Rectal smooth muscle tissue (tissue), 1 donor: ENCODE measurements at regions not wholly inside any gene's neighbourhood (a gene's known extent, or its start where the extent isn't known, plus 50 kb on each side); places are given as distances from the start of the nearest gene placed in this dataset.

Experiments used
- H3K27ac ChIP-seq: one replicate; pipeline ENCODE4 v1.7.0; 2013; ENCODE audit warnings: low read depth, low read length, inconsistent platforms
- H3K27me3 ChIP-seq: one replicate; pipeline ENCODE4 v1.7.0; 2013; ENCODE audit warnings: low read length; ENCODE audit not compliant: control insufficient read depth, insufficient read depth
- H3K36me3 ChIP-seq: one replicate; pipeline ENCODE4 v1.7.0; 2013; ENCODE audit warnings: low read length; ENCODE audit not compliant: control insufficient read depth, insufficient read depth
- H3K4me1 ChIP-seq: one replicate; pipeline ENCODE4 v1.7.0; 2013; ENCODE audit warnings: low read length; ENCODE audit not compliant: control insufficient read depth, insufficient read depth
- H3K4me3 ChIP-seq: one replicate; pipeline ENCODE4 v1.7.0; 2013; ENCODE audit warnings: low read length
- H3K9ac ChIP-seq: one replicate; pipeline ENCODE4 v1.7.0; 2013; ENCODE audit warnings: low read length

DNA sequence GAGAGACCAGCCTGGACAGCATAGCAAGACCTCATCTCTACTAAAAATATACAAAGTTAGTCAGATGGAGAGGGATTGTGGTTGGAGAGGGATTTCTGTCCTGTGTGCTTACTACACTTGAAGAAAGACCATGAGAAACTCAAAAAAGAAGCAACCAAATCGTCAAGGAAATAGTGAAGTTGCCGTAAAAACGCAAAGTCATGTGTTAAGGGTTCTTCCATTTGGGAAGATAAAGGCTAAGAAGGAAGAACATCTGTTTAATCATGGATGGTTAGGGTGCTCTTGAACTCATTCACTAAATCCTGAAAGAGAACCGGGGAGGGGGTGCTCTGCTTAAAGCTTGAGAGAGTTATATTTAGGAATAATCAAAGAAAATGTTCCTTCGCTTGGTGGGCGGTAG is 59.8 kb upstream of the KDM7A start:
- H3K4me3 ChIP-seq = no peak overlapping the region
- no peak overlapping the region for H3K9ac ChIP-seq
- H3K27ac ChIP-seq = no peak overlapping the region
- H3K4me1 ChIP-seq = no peaks in the 10 kb centered on the region
- H3K27me3 ChIP-seq = no peaks in the 10 kb centered on the region
- H3K36me3 ChIP-seq = no peaks in the 10 kb centered on the region

DNA sequence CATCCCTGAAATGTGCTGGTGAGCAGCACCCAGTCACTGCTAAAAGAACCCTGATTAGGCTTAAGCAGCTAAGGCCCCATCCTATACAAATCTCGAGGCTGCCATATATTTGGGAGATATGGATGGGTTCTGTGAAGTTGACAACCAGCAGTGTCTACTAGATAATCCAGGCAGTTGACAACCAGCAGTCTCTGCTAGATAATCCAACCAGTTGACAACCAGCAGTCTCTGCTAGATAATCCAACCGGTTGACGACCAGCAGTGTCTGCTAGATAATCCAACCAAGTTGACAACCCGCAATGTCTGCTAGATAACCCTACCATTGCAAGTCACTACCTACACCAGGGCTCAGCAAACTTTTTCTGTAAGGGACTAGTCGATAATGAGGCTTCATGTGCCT is 58.3 kb upstream of the KDM7A start:
- no peak overlapping the region for H3K4me3 ChIP-seq
- no peak overlapping the region for H3K27ac ChIP-seq
- H3K36me3 ChIP-seq = no peaks in the 10 kb centered on the region
- no peak overlapping the region for H3K9ac ChIP-seq
- peaks cover 2% of the 10 kb centered on the region for H3K4me1 ChIP-seq
- H3K27me3 ChIP-seq = no peaks in the 10 kb centered on the region

GRCh38 chr7:140232957-140233917 is 56.5 kb upstream of the KDM7A start:
- H3K4me1 ChIP-seq = peaks cover 2% of the 10 kb centered on the region
- H3K36me3 ChIP-seq = no peaks in the 10 kb centered on the region
- no peak overlapping the region for H3K4me3 ChIP-seq
- H3K27me3 ChIP-seq = peaks cover 3% of the 10 kb centered on the region
- no peak overlapping the region for H3K27ac ChIP-seq
- no peak overlapping the region for H3K9ac ChIP-seq

GRCh38 chr7:140231771-140232491 is 55.1 kb upstream of the KDM7A start:
- Histone ChIP-seq H3K27ac (no peak overlapping the region), H3K4me3 (peak overlapping the region; percentile 93), H3K27me3 (peaks cover 3% of the 10 kb centered on the region), H3K4me1 (peaks cover 2% of the 10 kb centered on the region), H3K36me3 (no peaks in the 10 kb centered on the region), H3K9ac (peak overlapping the region; percentile 5)

DNA sequence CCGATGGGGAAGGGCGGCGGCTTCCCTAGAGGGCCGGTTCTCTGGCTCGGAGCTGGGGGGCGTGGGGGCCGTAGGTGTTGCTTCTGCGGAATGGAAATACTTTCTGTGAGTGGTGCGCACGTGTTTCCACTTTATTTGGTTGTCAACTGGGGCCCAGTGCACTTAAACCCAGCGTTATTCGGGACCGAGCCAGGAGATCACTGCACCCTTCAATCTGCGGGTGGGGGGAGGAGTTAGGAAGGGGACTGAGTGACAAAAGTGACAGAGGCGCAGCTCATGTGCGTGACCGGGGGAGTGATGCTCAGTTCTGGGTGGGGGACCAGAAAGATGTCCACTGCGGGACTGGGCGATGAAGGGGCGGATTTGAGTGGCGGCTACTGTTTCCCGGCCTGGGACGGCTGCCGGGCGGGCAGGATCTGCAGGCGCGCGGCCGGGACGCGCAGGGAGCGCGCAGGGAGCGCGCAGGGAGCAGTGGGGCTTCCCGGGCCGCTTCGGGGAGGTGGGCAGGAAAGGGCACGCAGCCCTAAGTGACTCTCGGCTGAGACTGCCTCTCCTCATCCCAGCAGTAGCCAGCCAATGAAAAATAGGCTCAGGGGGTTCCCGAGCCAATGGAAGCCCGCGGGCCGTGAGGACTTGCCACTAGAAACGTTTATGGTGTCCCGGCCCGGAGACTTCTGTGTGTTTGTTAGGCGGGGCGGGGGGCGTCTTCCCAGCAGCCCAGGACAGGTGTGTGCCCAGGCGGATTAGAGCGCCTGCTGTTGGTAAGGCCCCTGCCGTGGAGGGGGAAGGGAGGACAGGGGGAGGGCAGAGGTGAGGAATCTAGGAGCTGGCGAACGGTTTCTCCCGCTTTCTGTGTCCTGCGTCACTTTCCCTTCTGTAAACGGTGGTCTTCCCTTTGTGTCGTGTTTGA is 54.3 kb upstream of the KDM7A start:
- Histone ChIP-seq H3K27me3 (peaks cover 3% of the 10 kb centered on the region), H3K27ac (peak overlapping the region; percentile 32), H3K4me1 (peaks cover 2% of the 10 kb centered on the region), H3K9ac (peak overlapping the region; percentile 49), H3K4me3 (peak overlapping the region; percentile 93), H3K36me3 (no peaks in the 10 kb centered on the region)

- peaks cover 3% of the 10 kb centered on the region for H3K27me3 ChIP-seq
- no peak overlapping the region for H3K9ac ChIP-seq
- H3K36me3 ChIP-seq = no peaks in the 10 kb centered on the region
- H3K27ac ChIP-seq = no peak overlapping the region
- peak overlapping the region; percentile 93 for H3K4me3 ChIP-seq
- H3K4me1 ChIP-seq = peaks cover 2% of the 10 kb centered on the region
Observed at GRCh38 chr7:140230516-140230860, 53.7 kb upstream of the KDM7A start.

GRCh38 chr7:140229591-140230515 is 53.1 kb upstream of the KDM7A start:
- peak overlapping the region; percentile 30 for H3K9ac ChIP-seq
- no peak overlapping the region for H3K27ac ChIP-seq
- H3K4me1 ChIP-seq = peaks cover 2% of the 10 kb centered on the region
- no peaks in the 10 kb centered on the region for H3K36me3 ChIP-seq
- H3K4me3 ChIP-seq = peak overlapping the region; percentile 93
- H3K27me3 ChIP-seq = peaks cover 3% of the 10 kb centered on the region

DNA sequence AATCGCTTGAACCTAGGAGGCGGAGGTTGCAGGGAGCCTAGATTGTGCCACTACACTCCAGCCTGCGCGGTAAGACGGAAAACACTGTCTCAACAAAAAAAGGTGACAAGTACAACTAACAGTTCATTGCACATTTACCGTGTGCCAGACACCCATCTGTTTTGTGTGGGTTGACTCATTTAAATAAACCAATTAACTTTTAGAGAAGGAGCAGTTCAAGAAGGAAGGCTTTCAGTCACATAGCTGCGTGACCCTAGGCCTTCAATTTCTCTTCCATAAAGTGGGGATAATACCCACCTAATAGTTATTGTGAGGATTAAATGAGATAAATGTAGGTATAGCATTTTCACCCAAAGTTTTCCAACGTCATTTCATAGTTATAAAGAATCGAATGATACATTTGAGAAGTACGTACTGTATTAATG is 52.3 kb upstream of the KDM7A start:
- no peaks in the 10 kb centered on the region for H3K36me3 ChIP-seq
- peaks cover 3% of the 10 kb centered on the region for H3K27me3 ChIP-seq
- H3K9ac ChIP-seq = no peak overlapping the region
- no peak overlapping the region for H3K27ac ChIP-seq
- peaks cover 2% of the 10 kb centered on the region for H3K4me1 ChIP-seq
- H3K4me3 ChIP-seq = peak overlapping the region; percentile 58
